HG03139 (cell line): ENCODE measurements at regions not wholly inside any gene's neighbourhood (a gene's known extent, or its start where the extent isn't known, plus 50 kb on each side); places are given as distances from the start of the nearest gene placed in this dataset.

ENCODE experiments used
- ATAC-seq: cut with Tn5 transposase; IDR thresholded peaks from one replicate; pipeline ENCODE4 v1.9.1; 2021; ENCODE audit not compliant: unreplicated experiment

DNA sequence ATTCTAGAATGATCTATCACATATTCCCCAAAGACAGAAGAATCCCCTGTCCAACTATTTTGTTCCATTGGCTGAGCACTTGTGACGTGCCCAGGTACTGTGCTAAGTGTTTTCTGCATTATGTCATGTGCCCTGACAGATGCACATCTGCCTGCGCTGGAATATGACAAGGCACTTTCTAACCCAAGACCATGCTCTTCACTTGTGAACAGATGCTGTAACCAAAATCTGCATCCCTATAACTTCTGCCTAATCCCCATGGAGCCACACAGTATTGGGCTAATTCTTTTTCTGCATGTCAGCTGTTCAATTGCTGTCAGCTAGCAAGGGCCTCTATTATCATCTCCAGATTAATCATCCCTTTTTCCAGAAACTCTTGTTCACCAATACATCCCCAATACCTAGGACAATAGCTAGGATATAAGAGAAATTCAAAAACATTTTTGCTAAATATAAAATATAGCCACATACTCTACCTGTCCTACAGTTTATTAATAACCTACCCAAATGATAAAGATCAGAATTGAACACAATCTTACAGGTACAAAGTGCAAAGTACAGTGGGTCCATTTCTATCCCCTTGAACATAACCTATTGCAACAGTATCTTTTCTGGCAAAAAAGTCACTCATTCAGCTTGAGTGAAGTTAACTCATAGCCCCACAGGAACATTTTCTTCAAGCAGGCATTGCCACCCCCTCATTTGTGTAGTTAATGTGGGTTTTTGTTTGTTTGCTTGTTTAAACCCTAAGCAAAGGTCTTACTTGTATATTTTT is 109.4 kb upstream of the LRRN1 start:
- ATAC-seq = no peak

DNA sequence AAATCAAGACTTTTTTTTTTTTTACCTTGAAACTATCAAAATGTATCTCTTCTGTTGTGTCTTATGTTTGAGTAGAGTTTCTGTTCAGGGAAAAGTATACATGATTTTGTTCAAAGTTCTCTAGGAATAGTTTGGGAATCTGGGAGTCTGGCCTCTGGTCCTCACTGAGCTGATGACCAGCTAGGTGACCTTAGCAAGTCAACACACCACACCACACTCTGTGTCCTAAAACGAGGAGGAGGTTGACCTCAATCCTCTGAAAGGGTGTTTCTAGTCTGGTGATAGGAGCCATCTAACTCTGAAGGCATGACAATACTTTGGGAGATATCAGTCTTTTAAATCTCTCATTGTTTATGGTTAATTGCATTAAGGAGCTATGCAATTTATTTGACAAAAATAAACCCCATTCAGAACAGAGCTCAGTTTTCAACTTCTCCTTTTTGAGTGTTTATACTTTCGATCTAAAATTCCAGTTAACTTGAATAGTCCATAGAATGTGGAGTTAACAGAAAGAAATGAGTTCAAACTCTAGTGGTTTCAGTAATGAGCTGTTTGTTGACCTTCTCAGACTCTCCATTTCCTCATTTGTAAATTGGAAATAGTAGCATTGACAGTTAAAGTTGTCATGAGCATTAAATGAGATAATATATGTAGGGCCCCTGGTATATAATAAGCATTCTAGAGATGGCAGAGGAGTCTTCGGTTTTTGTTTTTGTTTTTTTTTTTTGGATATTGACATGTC is 112.2 kb upstream of the LRRN1 start:
- ATAC-seq = no peak

DNA sequence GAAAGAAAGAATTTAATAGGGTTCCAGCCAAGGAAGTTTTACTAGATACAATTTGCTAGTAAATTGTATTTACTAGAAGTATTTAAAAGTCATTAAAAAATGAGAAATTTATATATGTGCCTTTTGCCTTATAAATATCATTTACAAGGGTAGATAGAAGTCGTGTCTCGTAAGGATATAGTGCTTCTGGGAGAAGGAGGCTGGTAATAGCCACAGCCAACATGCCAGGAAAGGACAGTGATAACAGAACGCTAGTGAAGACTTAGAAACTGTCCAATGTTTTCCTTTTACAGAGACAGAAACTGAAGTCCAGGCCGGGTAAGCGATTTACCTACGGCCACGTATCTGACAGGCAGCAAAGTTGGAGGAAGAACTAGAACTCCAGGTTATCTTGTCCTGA is 113.5 kb upstream of the LRRN1 start:
- no peak for ATAC-seq

DNA sequence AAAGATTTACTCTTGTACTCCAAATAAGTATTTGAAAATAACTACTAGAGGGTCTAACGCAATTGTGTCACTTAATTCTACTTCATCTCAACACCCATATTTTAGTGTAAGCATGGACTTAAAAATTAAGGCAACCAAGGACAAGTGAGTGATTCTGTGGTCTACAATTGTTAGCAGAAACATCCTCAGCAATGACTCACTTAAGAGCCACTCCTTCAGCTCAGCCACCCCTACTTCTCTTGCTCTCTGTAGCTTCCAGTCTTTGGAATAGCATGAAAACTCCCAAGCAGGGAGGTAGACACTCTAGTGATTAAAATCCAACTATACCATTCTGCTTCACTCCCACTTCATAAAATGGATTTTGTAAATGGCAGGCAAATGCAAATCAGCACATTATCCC is 116.0 kb upstream of the LRRN1 start:
- ATAC-seq = no peak

DNA sequence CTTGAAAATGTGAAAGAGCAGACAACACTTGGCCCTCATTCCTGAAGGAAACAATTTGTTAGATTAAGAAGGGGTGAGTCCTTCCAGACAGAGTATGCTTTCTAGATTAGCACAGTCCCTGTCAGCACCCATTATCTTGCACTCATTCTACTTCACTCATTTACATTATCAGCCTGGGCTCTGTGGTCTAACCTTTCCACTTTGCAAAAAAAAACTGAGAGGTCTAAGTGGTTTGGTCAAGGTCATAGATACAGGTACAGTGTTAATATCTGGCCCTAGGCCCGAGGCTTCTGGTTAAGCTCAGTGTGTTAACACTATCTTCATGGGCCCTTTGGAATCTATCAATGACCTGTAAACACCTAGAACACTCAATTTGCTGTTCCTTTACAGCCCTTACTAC is 123.4 kb upstream of the LRRN1 start:
- ATAC-seq = no peak

DNA sequence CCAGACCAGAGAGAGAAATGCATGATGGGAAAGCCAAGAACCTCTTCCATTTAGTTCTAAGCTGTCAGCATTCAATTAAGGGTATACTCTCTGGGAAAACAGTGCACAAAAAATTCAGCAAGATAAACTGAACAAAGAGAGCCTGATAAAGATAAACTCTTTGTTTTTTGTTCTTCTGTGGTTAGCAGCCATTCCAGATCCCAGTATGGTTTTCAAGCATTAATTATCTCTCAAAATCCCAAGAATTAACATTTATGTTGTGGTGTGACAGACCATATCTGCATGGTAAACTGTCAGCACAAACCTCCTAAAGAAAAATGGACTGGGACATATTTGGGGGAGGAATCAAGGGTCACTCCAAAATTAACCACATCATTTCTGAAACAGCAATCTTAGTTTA is 124.0 kb upstream of the LRRN1 start:
- no peak for ATAC-seq

DNA sequence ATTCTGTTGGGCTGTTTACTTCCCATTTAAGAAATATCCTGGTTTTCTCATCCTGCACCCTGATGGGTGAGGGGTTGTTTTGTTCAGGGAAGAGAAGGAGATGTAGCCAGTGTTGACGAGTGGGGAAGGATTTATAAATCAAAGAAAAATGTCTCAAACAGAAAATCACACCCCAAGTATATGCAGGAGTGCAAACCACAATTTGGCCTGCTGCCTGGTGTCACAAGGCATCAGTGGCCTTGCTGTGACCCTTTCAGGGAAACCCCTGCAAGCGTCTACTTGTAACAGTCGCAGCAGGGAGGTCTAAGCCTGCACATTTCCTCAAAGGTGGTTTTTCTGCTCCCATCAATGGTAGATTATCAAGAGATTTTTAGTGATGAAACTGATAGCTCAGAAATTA is 132.6 kb upstream of the LRRN1 start:
- ATAC-seq = peak; percentile 88

DNA sequence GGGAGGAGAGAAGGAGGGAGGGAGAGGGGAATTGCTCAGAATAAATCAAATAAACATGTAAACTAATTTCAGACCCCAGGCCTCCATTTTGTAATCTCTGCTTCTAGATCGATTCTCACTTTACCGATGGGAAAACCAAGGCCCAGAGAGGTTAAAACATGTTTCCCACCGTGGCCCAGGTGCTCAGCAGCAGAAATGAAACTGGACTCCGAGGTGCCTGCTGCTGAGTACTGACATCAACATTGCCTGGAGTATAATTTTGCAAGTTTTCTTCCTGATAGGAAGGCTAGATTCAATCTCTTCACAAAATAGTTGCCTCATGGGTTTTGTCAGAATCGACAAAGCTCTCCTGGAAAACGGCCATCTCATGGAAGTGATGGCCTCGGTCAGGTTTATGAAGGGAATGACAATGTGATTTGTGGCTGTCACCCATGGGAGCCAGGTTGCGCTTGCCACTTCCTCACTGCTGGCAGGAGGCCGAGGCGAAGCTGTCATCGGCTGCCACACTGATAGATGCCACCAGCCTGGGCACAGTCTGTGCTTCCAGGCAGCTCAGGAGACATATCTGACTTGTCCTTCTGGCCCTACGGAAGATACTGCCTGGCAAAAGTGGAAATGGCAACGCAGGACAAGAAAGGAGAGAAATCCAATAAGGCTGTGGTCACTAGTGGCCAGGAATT is 133.1 kb upstream of the LRRN1 start:
- ATAC-seq = peak; percentile 32

DNA sequence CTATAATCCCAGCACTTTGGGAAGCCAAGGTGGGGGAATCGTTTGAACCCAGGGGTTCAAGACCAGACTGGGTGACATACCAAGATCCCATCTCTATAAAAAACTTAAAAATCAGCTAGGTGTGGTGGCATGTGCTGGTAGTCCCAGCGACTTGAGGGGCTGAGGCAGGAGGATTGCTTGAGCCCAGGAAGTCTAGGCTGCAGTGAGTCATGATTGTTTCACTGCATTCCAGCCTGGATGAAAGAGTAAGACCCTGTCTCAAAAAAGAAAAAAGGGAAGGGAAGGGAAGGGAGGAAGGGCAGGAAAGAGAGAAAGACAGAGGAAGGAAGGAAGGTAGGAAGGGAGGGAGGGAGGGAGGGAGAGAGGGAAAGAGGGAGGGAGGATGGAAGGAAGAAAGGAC is 133.7 kb upstream of the LRRN1 start:
- ATAC-seq = no peak

DNA sequence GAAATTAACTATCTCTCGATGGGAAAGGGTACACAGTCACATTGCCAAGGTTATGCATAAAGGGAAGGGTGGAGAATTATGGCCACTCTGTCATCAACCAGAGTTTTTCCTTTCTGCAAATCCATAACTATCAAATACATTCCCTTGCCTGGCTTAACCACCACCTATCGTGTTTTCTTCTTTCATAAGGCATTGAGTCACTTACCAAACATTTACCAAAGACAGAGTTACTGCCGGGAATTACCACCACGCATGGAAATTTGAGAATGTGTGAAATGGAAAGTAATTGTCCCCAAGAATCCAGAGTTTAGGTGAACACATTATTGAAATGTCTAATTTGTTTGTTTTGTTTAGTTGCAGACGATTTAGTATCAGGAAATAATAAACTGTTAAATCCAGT is 134.3 kb upstream of the LRRN1 start:
- ATAC-seq = no peak

DNA sequence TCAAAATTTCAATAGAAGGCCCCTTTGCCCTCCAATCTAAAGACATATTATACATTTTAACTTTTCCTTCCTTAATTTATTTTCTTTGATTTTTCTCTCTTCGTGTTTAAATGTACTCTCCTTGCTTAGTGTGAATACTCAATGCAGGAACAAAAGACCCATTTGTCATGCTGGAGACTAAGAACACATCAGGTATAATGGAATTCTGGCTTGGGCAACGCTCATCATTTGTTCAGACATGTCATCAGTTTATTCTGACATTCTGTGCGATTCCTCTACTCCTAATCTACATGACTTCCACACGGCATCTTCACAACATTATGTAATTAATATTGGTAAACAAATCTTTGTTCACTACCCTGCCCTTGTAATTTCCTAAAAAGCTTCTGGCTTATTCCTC is 136.6 kb upstream of the LRRN1 start:
- ATAC-seq = no peak

DNA sequence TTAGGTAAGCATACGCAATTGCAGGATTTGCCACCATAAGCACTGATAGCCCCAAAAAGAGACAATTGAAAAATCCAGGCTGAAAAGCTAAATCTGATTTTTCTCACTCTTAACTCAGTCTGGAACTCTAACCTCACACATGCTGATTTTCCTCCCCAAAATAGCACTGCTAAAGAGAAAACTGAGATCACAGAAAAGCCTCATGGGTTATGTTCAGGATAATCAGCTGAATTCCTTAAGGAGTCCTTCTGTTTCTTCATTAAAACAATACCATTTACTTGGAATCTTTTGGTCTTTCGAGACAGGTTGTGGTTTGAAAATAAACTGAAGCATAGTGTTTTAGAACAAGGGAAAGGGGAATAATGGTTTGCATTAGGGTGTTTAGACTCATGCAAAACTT is 144.3 kb upstream of the LRRN1 start:
- no peak for ATAC-seq

DNA sequence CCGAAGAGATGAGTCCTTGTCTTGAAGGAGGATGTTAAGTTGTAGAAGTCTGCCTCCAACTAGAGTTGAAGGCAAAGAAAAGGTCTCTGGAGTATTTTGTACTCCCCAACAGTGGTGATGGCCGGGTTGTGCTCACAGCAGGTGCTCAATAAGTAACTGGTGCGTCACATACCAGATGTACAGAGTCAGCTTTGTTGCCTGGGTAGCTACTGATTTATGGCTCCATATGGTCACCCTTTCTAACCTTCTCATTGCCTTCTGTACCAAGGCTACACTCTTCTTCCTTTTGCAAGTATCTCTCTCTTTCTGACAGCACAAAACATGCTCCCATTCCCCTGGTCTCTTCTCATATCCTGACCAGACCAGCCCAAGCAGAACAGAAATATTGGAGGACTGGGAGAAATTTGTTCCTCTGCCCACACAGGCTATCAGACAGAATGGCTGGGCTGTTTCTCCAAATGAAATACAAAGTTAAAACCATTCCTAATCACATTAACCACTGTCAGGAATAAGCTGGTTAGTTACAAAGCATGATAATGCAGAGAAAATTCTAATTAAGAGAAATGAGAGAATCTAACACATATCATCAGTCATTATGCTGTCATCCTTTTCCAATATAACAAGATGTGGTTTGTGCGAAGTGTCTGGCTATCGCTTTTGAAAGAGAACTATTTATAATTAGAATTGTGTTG is 150.1 kb upstream of the LRRN1 start:
- no peak for ATAC-seq

DNA sequence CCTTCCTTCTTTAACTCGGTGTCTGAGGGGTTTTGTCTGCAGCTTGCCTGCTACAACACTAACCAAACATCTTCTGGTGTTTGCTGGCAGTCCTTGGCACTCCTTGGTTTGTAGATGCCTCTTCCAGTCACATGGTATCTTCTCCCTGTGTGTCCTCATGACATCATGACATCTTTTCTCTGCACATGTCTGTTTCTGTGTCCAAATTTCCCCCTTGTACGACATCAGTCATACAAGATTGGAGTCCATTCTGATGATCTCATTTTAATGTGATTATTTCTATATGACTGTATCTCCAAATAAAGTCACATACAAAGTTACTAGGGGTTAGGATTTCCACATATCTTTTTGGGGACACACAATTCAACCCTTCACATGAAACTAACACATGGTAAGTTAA is 152.3 kb upstream of the LRRN1 start:
- ATAC-seq = no peak

DNA sequence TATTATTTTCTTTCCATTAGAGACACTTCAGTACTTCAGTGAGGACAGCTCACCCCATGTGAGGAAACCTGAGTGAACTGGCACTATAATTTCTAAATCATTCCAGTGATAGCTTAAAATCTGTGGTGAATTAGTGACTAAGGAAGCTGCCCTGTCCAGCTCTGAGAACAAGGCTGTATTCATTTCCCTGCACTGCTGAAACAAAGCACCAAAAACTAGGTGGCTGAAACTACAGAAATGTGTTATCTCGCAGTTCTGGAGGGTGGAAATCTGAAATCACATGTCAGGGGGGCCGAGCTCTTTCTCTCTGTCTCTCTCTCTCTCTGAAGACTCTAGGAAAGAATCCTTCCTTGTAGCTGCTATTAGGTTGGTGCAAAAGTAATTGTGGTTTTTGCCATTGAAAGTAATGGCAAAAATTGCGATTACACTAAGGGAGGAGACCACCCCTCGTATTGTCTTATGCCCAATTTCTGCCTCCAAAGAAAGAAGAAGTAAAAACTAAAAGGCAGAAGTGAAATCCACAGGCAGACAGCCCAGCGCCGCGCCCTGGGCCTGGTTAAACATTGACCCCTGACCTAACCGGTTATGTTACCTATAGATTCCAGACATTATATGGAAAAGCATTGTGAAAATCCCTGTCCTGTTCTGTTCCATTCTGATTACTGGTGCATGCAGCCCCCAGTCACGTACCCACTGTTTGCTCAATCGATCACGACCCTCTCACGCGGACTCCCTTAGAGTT is 153.0 kb upstream of the LRRN1 start:
- ATAC-seq = peak; percentile 59

DNA sequence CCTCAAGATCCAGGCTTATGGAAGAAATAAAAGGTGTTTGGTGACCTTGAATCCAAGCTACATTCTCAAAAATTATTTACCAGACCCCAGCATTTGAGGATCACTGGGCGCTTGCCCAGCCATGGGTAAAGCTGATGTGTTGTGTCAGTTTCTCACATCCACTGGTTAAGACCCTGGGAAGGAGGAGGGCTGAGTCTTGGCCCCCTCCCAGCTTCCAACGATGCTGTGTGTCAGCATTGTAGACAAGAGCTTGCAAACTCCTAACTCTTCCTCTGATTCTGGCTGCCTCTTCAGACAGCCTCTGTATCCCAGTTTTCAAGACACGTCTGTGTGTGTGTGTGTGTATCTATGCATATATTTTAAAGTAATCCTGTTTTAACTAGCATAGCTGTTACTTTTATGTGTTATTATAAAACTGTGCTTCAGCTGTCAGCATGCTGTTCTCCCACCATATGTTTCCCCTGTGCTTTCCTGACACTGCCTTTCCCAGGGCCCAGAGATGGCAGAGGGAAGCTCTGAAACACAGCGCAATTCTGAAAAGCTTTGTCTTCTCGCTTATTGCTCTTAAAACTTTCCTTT is 157.3 kb upstream of the LRRN1 start:
- ATAC-seq = no peak

DNA sequence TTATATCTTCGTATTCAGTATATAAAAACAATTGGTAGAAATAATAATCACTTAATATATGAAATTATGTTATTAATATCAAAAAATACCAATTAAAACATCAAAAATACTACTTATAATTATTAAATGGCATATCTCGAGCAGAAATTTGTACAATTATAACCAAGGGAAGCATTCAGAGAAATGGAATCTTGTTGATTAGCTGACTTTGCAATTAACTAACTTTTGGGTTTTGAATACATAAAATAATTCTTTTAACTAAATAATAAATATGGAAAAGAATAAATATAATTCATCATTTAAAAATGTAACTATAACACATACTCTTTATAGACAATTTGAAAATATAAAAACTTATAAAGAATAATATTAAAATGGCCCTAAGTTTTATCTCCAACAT is 160.2 kb upstream of the LRRN1 start:
- ATAC-seq = no peak

DNA sequence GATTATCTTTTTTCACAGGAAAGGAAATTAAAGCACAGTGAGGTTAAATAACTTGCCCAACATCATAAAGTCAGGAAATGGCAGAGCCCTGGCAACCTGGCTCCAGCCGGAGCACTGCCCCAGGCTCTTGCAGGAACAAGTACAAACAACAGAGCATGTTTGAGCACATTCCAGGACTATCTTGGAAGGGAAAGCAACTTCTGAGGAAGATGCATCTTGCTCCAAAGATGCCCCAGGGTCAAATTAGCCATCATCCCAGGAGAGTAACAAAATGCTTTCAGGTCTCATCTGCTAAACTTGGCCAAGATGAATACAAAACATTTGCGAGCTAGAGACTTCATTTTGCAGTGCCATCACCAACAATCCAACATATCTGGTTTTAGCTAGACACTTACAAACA is 162.4 kb upstream of the LRRN1 start:
- no peak for ATAC-seq

DNA sequence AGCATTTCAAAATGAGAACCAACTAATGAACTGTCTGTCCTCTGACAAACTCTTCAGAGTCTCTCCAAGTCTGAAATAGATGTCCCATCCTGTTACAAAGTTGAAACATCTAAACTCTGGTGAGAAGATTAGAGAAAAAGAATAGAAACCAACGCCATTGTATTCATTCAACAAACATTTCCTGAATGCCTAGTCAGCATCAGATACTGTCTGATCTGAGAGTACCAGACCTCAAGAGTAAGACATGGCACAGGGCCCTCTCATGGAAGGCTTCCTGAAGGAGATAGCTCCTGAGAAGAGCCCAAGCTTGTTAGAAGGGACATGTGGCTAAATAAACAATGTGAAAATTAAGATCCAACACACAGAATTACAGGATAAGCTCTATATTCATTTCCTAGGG is 164.1 kb upstream of the LRRN1 start:
- ATAC-seq = no peak

DNA sequence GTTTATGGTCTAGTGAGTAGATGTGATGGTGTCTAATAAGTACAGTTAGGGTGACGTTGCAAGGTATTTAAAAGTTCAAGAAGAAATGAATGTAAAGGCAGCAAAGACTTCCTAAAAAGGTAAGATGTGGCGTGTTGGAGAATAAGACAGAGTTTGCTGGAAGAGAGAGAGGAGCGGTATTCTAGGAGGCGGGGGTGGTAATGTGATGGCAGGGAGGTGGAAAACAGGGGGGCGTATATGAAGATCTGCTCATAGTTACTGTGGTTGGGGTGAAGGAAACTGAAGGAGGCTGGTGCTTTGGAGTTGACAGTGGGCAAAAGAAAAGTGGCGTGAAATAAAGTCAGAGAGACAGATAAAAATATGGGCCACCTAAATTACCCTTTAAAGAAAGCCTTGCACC is 164.9 kb upstream of the LRRN1 start:
- ATAC-seq = no peak

DNA sequence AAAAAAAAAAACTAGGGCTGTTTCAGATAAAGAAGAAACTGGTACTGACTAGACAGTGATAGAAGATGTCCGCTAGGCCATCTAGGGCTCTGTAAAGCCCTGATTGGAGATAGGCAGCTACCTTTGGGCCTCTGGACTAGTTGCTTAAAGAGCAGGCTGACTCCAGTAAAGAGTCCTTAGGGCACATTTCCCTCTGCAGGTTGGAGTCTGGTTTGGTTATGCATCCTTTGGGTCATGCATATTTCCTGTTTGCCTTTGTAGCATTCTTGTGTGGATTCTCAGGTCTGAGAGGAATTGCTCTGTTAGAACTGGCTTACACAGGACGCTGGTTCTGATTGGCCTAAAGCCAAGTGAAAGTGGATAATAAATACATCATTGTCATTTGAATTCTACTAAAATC is 165.5 kb upstream of the LRRN1 start:
- ATAC-seq = no peak
